ENCODE measurements at regions not wholly inside any gene's neighbourhood (a gene's known extent, or its start where the extent isn't known, plus 50 kb on each side); places are given as distances from the start of the nearest gene placed in this dataset.

- TF ChIP-seq GATA2 (IDR thresholded peaks at IDR 0.05; ENCODE audit: insufficient read depth, insufficient read length, low read depth, low read length) = no peak
- TF ChIP-seq, protein P1, sequence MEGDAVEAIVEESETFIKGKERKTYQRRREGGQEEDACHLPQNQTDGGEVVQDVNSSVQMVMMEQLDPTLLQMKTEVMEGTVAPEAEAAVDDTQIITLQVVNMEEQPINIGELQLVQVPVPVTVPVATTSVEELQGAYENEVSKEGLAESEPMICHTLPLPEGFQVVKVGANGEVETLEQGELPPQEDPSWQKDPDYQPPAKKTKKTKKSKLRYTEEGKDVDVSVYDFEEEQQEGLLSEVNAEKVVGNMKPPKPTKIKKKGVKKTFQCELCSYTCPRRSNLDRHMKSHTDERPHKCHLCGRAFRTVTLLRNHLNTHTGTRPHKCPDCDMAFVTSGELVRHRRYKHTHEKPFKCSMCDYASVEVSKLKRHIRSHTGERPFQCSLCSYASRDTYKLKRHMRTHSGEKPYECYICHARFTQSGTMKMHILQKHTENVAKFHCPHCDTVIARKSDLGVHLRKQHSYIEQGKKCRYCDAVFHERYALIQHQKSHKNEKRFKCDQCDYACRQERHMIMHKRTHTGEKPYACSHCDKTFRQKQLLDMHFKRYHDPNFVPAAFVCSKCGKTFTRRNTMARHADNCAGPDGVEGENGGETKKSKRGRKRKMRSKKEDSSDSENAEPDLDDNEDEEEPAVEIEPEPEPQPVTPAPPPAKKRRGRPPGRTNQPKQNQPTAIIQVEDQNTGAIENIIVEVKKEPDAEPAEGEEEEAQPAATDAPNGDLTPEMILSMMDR (IDR thresholded peaks at IDR 0.05; ENCODE audit: extremely low read depth in 1 of 2, insufficient read depth in 1 of 2, low read depth in 1 of 2, low read length in 2 of 2) = no peak
- TF ChIP-seq EZH2 (IDR thresholded peaks at IDR 0.05; ENCODE audit: borderline replicate concordance, low read depth, low read length, severe bottlenecking) = no peak
- TF ChIP-seq POLR2A (IDR thresholded peaks at IDR 0.05; ENCODE audit: low read depth, low read length) = no peak
- TF ChIP-seq JUN (IDR thresholded peaks at IDR 0.05; ENCODE audit: borderline replicate concordance, insufficient read depth, insufficient read length, low read depth) = no peak
- no peak for TF ChIP-seq POLR2AphosphoS5 (IDR thresholded peaks at IDR 0.05; ENCODE audit: insufficient read depth, low read depth, low read length)
- TF ChIP-seq MAX (IDR thresholded peaks at IDR 0.05; ENCODE audit: insufficient read depth, insufficient read length) = no peak
- TF ChIP-seq MYC (IDR thresholded peaks at IDR 0.05; ENCODE audit: low read depth, low read length) = no peak
Measured at GRCh38 chr12:71306808-71307207, 132.8 kb upstream of the LGR5 start.
